Stimulated activated CD4-positive, alpha-beta T cell treated with anti-CD3 and anti-CD28 coated beads, Interleukin-2, amount 100 ng/mL, for 48 hours (primary cell): ENCODE measurements at regions not wholly inside any gene's neighbourhood (a gene's known extent, or its start where the extent isn't known, plus 50 kb on each side); places are given as distances from the start of the nearest gene placed in this dataset.
"Not testable (repeated sequence)": the region's sequence is repeated elsewhere in the genome, so short reads cannot be mapped to it uniquely, and the experiment has no call there.

Experiments
- DNase-seq, 2 donors: peaks; one replicate each; pipeline ENCODE4 v3.0.0-alpha.2; 2020

- DNase-seq, result not testable (repeated sequence)
Observed at GRCh38 chr9:40097992-40098391, 742.5 kb downstream of the SPATA31A1 start.

- peak; percentile 22 to 25 for DNase-seq
Observed at GRCh38 chr9:40106003-40106782, 750.7 kb downstream of the SPATA31A1 start.

- DNase-seq, result not testable (repeated sequence)
Observed at GRCh38 chr9:40106783-40107248, 751.3 kb downstream of the SPATA31A1 start.

DNA sequence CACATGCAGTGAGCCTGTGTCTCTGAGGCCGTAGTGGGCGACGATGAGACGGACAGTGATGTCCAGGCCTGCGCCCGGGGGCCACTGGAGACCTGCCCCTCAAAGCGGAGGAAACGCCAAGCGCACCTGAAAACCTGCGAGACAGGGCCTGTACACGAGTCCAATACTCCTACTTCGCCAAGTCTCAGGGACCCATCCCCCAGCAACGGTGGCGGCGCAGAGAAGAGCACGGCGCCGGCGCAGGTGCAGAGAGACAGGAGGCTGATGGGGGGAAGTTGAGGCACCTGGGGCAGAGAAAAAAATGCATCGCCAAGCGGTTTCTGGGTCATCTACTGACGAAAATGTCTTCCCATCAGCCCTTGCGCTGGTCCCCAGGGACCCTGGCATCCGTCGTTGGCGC, 751.8 kb downstream of the SPATA31A1 start:
- DNase-seq, result not testable (repeated sequence)

DNA sequence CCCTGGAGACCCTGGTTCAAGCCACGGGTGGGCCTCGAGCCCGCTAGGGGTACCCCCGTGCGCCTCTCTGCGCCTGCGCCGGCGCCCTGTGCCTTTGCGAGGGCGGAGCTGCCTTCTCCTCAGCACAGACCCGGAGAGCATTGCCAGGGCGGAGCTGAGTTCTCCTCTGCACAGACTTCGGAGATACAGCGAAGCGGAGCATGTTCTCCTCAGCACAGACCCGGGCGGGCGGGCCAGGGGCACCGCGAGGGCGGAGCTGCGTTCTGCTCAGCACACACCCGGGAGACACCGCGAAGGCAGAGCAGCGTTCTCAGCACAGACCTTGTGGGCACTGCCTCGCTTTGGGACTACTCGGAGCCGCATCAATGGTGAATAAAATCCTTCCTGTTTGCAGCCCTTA, 753.0 kb downstream of the SPATA31A1 start:
- DNase-seq, result not testable (repeated sequence)

DNA sequence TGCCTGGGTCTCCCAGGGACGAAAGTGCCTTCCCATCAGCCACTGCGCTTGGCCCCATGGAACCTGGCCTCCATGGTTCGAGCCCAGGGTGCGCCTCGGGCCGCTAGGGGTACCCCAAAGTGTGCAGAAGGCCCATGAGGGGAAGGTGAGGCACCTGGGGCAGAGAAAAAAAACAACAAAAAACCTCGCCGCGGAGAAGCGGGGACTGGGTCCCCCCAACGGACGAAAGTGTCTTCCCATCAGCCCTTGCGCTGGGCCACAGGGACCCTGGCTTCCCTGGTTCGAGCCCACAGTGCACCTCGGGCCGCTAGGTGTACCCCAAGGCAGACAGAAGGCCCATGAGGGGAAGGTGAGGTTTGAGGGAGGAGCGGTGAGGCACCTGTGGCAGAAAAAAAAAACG, 755.3 kb downstream of the SPATA31A1 start:
- not testable (repeated sequence) for DNase-seq

GRCh38 chr9:40111571-40111970, 756.1 kb downstream of the SPATA31A1 start:
- DNase-seq, result not testable (repeated sequence)

DNA sequence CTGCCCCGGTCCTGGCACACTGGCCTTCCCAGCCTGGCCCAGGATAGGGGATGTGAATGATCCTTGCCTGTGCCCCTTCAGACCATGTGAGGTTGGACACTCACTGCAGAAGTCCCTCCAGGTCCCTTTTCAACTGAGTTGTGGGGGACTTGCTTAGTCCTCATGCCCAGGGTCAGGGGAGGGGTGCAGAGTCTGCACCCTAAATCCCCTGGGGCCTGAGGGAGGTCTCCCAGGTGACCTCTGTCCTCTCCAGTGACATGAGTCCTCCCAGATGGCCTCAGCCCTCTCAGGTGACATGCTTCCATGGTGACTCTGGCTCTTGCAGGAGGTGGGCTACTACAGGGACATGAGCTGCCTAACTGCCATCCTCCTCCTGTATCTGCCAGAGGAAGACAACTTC, 775.1 kb downstream of the SPATA31A1 start:
- DNase-seq, result not testable (repeated sequence)

GRCh38 chr9:40169204-40169603, 813.7 kb downstream of the SPATA31A1 start:
- DNase-seq, result not testable (repeated sequence)

DNA sequence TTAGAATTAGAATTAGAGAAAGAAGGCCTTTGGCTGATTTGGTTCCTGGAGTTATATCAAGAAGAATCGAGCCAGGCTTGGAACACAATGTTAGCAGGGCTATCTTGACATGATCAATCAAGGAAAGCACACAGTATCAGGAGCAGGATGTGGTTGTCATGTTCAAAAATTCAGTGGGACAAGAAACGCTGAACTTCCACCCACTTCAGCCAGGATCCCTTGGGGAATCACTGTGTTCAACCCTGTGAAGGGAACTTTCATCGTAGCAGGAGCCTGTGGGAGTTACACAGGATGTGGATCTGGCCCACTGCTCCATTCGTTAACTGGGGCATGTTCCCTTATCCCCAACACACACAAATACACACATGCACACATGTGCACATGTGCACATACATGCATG, 817.8 kb downstream of the SPATA31A1 start:
- not testable (repeated sequence) for DNase-seq

DNA sequence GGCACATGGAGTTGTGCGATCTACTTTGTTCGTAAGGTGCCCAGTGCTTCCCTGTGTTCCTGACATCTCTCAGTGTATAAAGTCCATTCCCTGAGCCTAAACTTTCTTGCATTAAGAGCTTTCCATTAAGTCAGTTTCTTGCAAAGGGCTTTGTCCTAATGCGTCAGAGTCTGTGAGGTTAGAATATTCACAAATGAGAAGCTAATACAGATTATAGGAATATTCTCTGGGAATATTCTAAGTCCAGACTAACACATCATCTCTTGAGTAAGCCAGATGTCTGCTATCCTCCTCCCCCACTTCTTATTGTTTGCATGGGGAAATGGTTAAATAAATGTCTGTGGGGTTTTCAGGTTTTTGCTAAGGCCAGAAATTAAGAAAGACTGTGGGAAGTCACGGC, 818.6 kb downstream of the SPATA31A1 start:
- DNase-seq, result not testable (repeated sequence)

DNA sequence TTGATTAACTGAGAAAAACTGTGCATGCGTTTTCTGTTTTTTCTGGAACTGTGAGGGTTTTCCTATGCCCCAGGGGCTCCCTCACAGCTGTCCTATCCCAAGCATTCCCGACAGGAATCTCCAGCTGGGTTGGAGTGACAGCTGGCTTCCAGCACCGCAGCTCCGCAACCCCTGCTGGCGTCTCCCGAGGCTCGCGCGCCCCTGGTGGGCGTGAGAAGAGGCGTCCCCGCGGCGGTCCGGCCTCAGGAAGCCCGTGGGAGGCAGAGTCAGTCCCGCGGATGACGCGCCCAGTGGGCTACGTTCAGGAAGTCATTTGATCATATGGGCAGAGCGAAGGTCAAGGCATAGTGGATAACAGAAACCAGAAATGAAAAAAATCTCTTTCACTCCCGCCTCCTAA, 821.9 kb downstream of the SPATA31A1 start:
- not testable (repeated sequence) for DNase-seq

DNA sequence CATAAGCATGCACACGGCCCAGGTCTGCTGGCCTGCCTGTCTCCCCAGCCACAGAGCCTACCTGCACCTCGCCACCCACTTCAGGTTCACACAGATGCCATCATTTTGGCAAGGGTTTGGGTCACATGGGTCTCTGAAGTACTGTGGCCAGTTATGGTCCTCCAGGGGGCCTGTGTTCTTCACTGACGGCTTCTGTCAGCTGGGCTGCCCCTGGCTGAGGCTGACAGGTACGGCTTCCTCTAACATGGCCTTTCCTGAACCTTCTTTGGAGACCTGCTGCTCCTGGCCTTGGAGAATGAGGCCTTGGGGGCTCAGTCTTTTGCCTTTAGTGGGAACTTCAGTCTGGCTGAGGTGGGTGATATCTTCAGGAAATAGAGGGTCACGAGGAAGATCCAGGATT, 835.9 kb downstream of the SPATA31A1 start:
- DNase-seq, result not testable (repeated sequence)

GRCh38 chr9:40192162-40192561, 836.7 kb downstream of the SPATA31A1 start:
- not testable (repeated sequence) for DNase-seq

DNA sequence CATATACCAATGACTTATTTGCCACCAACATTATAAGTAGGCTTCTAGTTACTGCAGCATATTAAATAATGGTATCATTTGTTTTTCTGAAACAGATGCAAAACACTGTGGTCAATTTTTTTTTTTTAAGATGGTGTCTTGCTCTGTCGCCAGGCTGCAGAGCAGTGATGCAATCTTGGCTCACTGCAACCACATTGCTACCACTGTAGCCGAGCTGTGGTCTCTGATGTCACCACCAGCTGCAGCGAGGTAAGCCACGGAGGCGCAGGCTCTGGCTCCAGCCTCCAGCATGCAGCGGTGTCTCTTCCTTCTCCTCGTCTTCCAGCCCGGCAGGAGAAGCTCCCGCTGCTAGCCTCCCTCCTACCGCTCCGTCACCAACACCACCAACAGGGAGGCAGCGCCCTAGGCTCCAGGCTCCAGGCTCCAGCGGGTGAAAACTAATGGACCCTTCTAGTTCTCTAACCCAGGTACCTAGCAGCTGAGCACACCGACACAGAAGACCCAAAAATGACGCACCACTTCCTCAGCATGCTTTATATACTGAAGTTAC, 840.8 kb downstream of the SPATA31A1 start:
- not testable (repeated sequence) for DNase-seq

GRCh38 chr9:40196803-40197202, 841.3 kb downstream of the SPATA31A1 start:
- DNase-seq, result not testable (repeated sequence)

- not testable (repeated sequence) for DNase-seq
Observed at GRCh38 chr9:40221596-40222233, 866.2 kb downstream of the SPATA31A1 start.

GRCh38 chr9:40222617-40223200, 867.2 kb downstream of the SPATA31A1 start:
- DNase-seq, result not testable (repeated sequence)

DNA sequence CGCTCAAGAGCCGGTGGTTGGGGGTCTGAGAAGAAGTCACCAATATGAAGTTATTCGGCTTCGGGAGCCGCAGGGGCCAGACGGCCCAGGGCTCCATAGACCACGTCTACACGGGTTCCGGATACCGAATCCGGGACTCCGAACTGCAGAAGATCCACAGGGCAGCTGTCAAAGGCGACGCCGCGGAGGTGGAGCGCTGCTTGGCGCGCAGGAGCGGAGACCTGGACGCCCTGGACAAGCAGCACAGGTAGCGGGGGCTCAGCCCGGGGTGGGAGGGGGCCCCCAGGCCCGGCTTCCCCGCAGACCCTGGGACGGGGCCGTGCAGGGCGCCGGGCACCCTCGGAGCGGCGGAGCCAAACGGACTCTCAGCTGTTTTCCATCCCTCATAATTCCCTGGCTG, 867.9 kb downstream of the SPATA31A1 start:
- not testable (repeated sequence) for DNase-seq
